H9 (cell line): ENCODE measurements at regions not wholly inside any gene's neighbourhood (a gene's known extent, or its start where the extent isn't known, plus 50 kb on each side); places are given as distances from the start of the nearest gene placed in this dataset.

Source experiments
- DNase-seq: peaks from one replicate; pipeline ENCODE4 v3.0.0-alpha.2; 2017
- H2AFZ ChIP-seq: one replicate; pipeline ENCODE4 v1.6.1; 2013; ENCODE audit warnings: mild to moderate bottlenecking, low read length, control low read depth, moderate library complexity
- H2AK5ac ChIP-seq: 2 replicates; pipeline ENCODE4 v1.6.1; 2013; ENCODE audit warnings: low read length, control low read depth, mixed read lengths; ENCODE audit not compliant: insufficient read length
- H2BK120ac ChIP-seq: one replicate; pipeline ENCODE4 v1.6.1; 2013; ENCODE audit warnings: low read depth, mild to moderate bottlenecking, low read length, control low read depth, inconsistent platforms; ENCODE audit not compliant: poor library complexity, severe bottlenecking
- H2BK12ac ChIP-seq: 2 replicates; pipeline ENCODE4 v1.6.1; 2013; ENCODE audit warnings: low read length, control low read depth, mixed read lengths, low read depth; ENCODE audit not compliant: insufficient read length
- H2BK15ac ChIP-seq: 2 replicates; pipeline ENCODE4 v1.6.1; 2013; ENCODE audit warnings: low read depth, low read length, control low read depth
- H2BK20ac ChIP-seq: one replicate; pipeline ENCODE4 v1.6.1; 2013; ENCODE audit warnings: low read depth, mild to moderate bottlenecking, low read length, control low read depth, inconsistent platforms; ENCODE audit not compliant: poor library complexity, severe bottlenecking
- H2BK5ac ChIP-seq: 2 replicates; pipeline ENCODE4 v1.6.1; 2013; ENCODE audit warnings: low read length, control low read depth, mixed read lengths; ENCODE audit not compliant: insufficient read length
- H3K14ac ChIP-seq: 2 replicates; pipeline ENCODE4 v1.6.1; 2013; ENCODE audit warnings: low read length, control low read depth; ENCODE audit not compliant: insufficient read depth
- H3K18ac ChIP-seq: 2 replicates; pipeline ENCODE4 v1.6.1; 2013; ENCODE audit warnings: low read depth, mild to moderate bottlenecking, mixed read lengths, low read length, control low read depth; ENCODE audit not compliant: insufficient read length
- H3K23ac ChIP-seq: 2 replicates; pipeline ENCODE4 v1.6.1; 2013; ENCODE audit warnings: low read length, control low read depth, mixed read lengths, low read depth; ENCODE audit not compliant: insufficient read length
- H3K23me2 ChIP-seq: 2 replicates; pipeline ENCODE4 v1.6.1; 2013; ENCODE audit warnings: low read depth, mild to moderate bottlenecking, mixed read lengths, low read length, control low read depth; ENCODE audit not compliant: insufficient read length, poor library complexity, severe bottlenecking
- H3K27ac ChIP-seq: 2 replicates; pipeline ENCODE4 v1.5.1; 2013; ENCODE audit warnings: low read length, control low read depth, mixed read lengths, low read depth; ENCODE audit not compliant: insufficient read length
- H3K27me3 ChIP-seq: 2 replicates; pipeline ENCODE4 v1.6.1; 2013; ENCODE audit warnings: low read length, control low read depth, inconsistent platforms; ENCODE audit not compliant: insufficient read depth
- H3K4ac ChIP-seq: 2 replicates; pipeline ENCODE4 v1.6.1; 2013; ENCODE audit warnings: low read depth, mild to moderate bottlenecking, control low read depth, inconsistent platforms, low read length, moderate library complexity
- H3K4me1 ChIP-seq: 2 replicates; pipeline ENCODE4 v1.6.1; 2013; ENCODE audit warnings: low read length, control low read depth, inconsistent platforms; ENCODE audit not compliant: insufficient read depth
- H3K4me2 ChIP-seq: 2 replicates; pipeline ENCODE4 v1.6.1; 2013; ENCODE audit warnings: low read length, control low read depth, mixed read lengths; ENCODE audit not compliant: insufficient read length, insufficient read depth
- H3K56ac ChIP-seq: 2 replicates; pipeline ENCODE4 v1.6.1; 2013; ENCODE audit warnings: low read depth, mild to moderate bottlenecking, mixed read lengths, low read length, control low read depth; ENCODE audit not compliant: insufficient read length
- H3K79me1 ChIP-seq: 2 replicates; pipeline ENCODE4 v1.6.1; 2013; ENCODE audit warnings: low read depth, mild to moderate bottlenecking, moderate library complexity, low read length, control low read depth, inconsistent platforms; ENCODE audit not compliant: insufficient read depth, poor library complexity, severe bottlenecking
- H3K79me2 ChIP-seq: 2 replicates; pipeline ENCODE4 v1.6.1; 2013; ENCODE audit warnings: low read length, control low read depth, inconsistent platforms; ENCODE audit not compliant: insufficient read depth
- H3K9ac ChIP-seq: 2 replicates; pipeline ENCODE4 v1.6.1; 2013; ENCODE audit warnings: low read length, control low read depth, mixed read lengths; ENCODE audit not compliant: insufficient read length; ENCODE audit errors: extremely low read depth
- H3K9me3 ChIP-seq: one replicate; pipeline ENCODE4 v1.6.1; 2013; ENCODE audit warnings: low read depth, low read length, inconsistent platforms; ENCODE audit not compliant: control insufficient read depth
- H3T11ph ChIP-seq: one replicate; pipeline ENCODE4 v1.6.1; 2013; ENCODE audit warnings: mild to moderate bottlenecking, low read length, control low read depth, inconsistent platforms
- H4K20me1 ChIP-seq: one replicate; pipeline ENCODE4 v1.6.1; 2013; ENCODE audit not compliant: control insufficient read depth, insufficient read length, insufficient read depth
- H4K5ac ChIP-seq: 2 replicates; pipeline ENCODE4 v1.6.1; 2013; ENCODE audit warnings: low read depth, mild to moderate bottlenecking, mixed read lengths, low read length, control low read depth; ENCODE audit not compliant: insufficient read length
- H4K8ac ChIP-seq: replicated peaks from 2 replicates; pipeline ENCODE4 v1.6.1; 2013; ENCODE audit warnings: low read length, control low read depth, mixed read lengths, low read depth; ENCODE audit not compliant: insufficient read length
- H4K91ac ChIP-seq: 2 replicates; pipeline ENCODE4 v1.6.1; 2013; ENCODE audit warnings: low read depth, mild to moderate bottlenecking, moderate library complexity, mixed read lengths, low read length, control low read depth; ENCODE audit not compliant: insufficient read length
- H3K27ac Mint-ChIP-seq, 3 experiments: 2 replicates in 2 of 3; 3 replicates in 1 of 3; pipeline ENCODE4 v1.8.0; 2020 to 2021; ENCODE audit warnings: mixed read lengths in 3 of 3, mild to moderate bottlenecking in 1 of 3, moderate library complexity in 1 of 3
- H3K27me3 Mint-ChIP-seq: 2 replicates; pipeline ENCODE4 v1.8.0; 2021; ENCODE audit warnings: low read depth, mild to moderate bottlenecking, moderate library complexity, mixed read lengths
- H3K36me3 Mint-ChIP-seq, 3 experiments: 2 replicates in 2 of 3; 3 replicates in 1 of 3; pipeline ENCODE4 v1.8.0; 2020 to 2021; ENCODE audit warnings: low read depth in 3 of 3, mixed read lengths in 3 of 3; ENCODE audit not compliant: insufficient read depth in 1 of 3
- H3K4me1 Mint-ChIP-seq, 2 experiments: 2 replicates each; pipeline ENCODE4 v1.8.0; 2020; ENCODE audit warnings: mixed read lengths in 2 of 2
- H3K4me3 Mint-ChIP-seq, 2 experiments: 2 replicates in 1 of 2; 3 replicates in 1 of 2; pipeline ENCODE4 v1.8.0; 2020 to 2021; ENCODE audit warnings: mild to moderate bottlenecking in 2 of 2, mixed read lengths in 2 of 2, moderate library complexity in 1 of 2
- H3K9me3 Mint-ChIP-seq, 2 experiments: 2 replicates in 1 of 2; 3 replicates in 1 of 2; pipeline ENCODE4 v1.8.0; 2020; ENCODE audit warnings: mild to moderate bottlenecking in 2 of 2, mixed read lengths in 2 of 2, moderate library complexity in 1 of 2
- CTCF ChIP-seq: fragments of 200-600 bp; sonication (generic); conservative IDR thresholded peaks from 3 replicates; pipeline ENCODE4 v1.8.0; 2021; ENCODE audit warnings: antibody characterized with exemption, mild to moderate bottlenecking
- WGBS: extraction: QIAGEN DNeasy Blood & Tissue Kit; methylation state at CpG from one replicate; pipeline ENCODE4 v1.1.7; 2013; ENCODE audit warnings: missing lambda C conversion rate, low lambda C conversion rate, mixed read lengths; ENCODE audit not compliant: insufficient read length; ENCODE audit errors: extremely low coverage; 5-methylcytosine and 5-hydroxymethylcytosine counted together

- no CpG with 5 or more reads among the region's 1 CpG for WGBS
Observed at GRCh38 chrX:109843963-109844751, 111.1 kb upstream of the ACSL4 start.

More at GRCh38 chrX:109843963-109844751, 111.1 kb upstream of the ACSL4 start:
- Histone ChIP-seq H3K79me2 (no peaks in the 10 kb centered on the region), H3K23me2 (no peaks in the 10 kb centered on the region), H2BK15ac (no peak overlapping the region), H4K5ac (no peak overlapping the region), H3K23ac (no peak overlapping the region), H3K18ac (no peak overlapping the region), H3K4me1 (peaks cover 4% of the 10 kb centered on the region; the same call in 1 of the 2 replicates), H3K27ac (no peak overlapping the region), H4K8ac (no peak overlapping the region), H3K4ac (no peak overlapping the region), H2BK5ac (no peak overlapping the region), H3K27me3 (no peaks in the 10 kb centered on the region), H2BK20ac (no peak overlapping the region), H2BK12ac (no peak overlapping the region), H3K56ac (no peak overlapping the region), H3K9me3 (no peaks in the 10 kb centered on the region), H2BK120ac (no peak overlapping the region), H3K4me2 (no peak overlapping the region), H3T11ph (no peak overlapping the region), H2AFZ (no peak overlapping the region), H2AK5ac (no peak overlapping the region), H4K91ac (no peak overlapping the region), H3K79me1 (no peaks in the 10 kb centered on the region), H3K14ac (no peak overlapping the region), H3K9ac (no peak overlapping the region), H4K20me1 (no peaks in the 10 kb centered on the region)
- H3K27ac Mint-ChIP-seq = no peak overlapping the region
- no peak for TF ChIP-seq CTCF
- H3K36me3 Mint-ChIP-seq = no peaks in the 10 kb centered on the region
- no peaks in the 10 kb centered on the region for H3K9me3 Mint-ChIP-seq
- no peaks in the 10 kb centered on the region; the same call in 1 of the 2 replicates for H3K27me3 Mint-ChIP-seq
- DNase-seq = no peak
- no peak overlapping the region for H3K4me3 Mint-ChIP-seq
- peaks cover 18 to 20% of the 10 kb centered on the region in 2 experiments for H3K4me1 Mint-ChIP-seq
